H1 (cell line): ENCODE measurements at regions not wholly inside any gene's neighbourhood (a gene's known extent, or its start where the extent isn't known, plus 50 kb on each side); places are given as distances from the start of the nearest gene placed in this dataset.
"Not testable (repeated sequence)": the region's sequence is repeated elsewhere in the genome, so short reads cannot be mapped to it uniquely, and the experiment has no call there.

Experiments
- CTCF ChIA-PET: fragments of 300-600 bp; sonication (Branson Sonifier 250); formaldehyde crosslinking; loops from one replicate; lab custom pipeline; 2021; ENCODE audit not compliant: partially characterized antibody; lab: Charles Lee
- POLR2A ChIA-PET: fragments of 300-600 bp; sonication (Branson Sonifier 250); formaldehyde crosslinking; loops from one replicate; lab custom pipeline; 2021; ENCODE audit warnings: inconsistent platforms; ENCODE audit not compliant: partially characterized antibody; lab: Charles Lee
- DNase-seq, 2 experiments: peaks; one replicate each; pipeline versions ENCODE4 v3.0.0 to v3.0.0-alpha.2; 2010 to 2022; ENCODE audit warnings: low spot score in 2 of 2, low read depth in 1 of 2, mixed read lengths in 1 of 2
- FAIRE-seq: peaks from 2 replicates; lab custom pipeline; 2011; peaks lifted over from hg19 to GRCh38; lab: Jason Lieb, UNC
- H2AFZ ChIP-seq: 2 replicates; pipeline ENCODE4 v1.8.1; 2012; ENCODE audit warnings: low read length, inconsistent platforms
- H2AK5ac ChIP-seq: 2 replicates; pipeline ENCODE4 v1.6.1; 2013; ENCODE audit warnings: low read depth, low read length
- H2BK120ac ChIP-seq: replicated peaks from 2 replicates; pipeline ENCODE3; 2013; ENCODE audit warnings: low read depth, low read length, inconsistent platforms
- H2BK12ac ChIP-seq: 2 replicates; pipeline ENCODE4 v1.6.1; 2013; ENCODE audit warnings: low read depth, low read length
- H2BK15ac ChIP-seq: 2 replicates; pipeline ENCODE4 v1.6.1; 2013; ENCODE audit warnings: low read length
- H2BK20ac ChIP-seq: 2 replicates; pipeline ENCODE4 v1.6.1; 2013; ENCODE audit warnings: low read length
- H2BK5ac ChIP-seq: 2 replicates; pipeline ENCODE4 v1.6.1; 2013; ENCODE audit warnings: low read depth, low read length
- H3K14ac ChIP-seq: 2 replicates; pipeline ENCODE4 v1.6.1; 2013; ENCODE audit warnings: inconsistent platforms; ENCODE audit not compliant: insufficient read length
- H3K18ac ChIP-seq: 2 replicates; pipeline ENCODE4 v1.6.1; 2013; ENCODE audit warnings: low read length; ENCODE audit errors: extremely low read depth
- H3K23ac ChIP-seq: 2 replicates; pipeline ENCODE4 v1.6.1; 2013; ENCODE audit warnings: inconsistent platforms; ENCODE audit not compliant: insufficient read length
- H3K23me2 ChIP-seq: 2 replicates; pipeline ENCODE4 v1.6.1; 2013; ENCODE audit warnings: low read depth, low read length
- H3K27ac ChIP-seq: 2 replicates; pipeline ENCODE4 v1.6.1; 2011; ENCODE audit warnings: low read depth, low read length, inconsistent platforms
- H3K27me3 ChIP-seq, 4 experiments: replicated peaks in 1 of 4; 1 replicate in 1 of 4; 2 replicates in 3 of 4; pipeline versions ENCODE4 v1.6.1 to v1.8.1; 2011 to 2013; ENCODE audit warnings: low read length in 3 of 4, mild to moderate bottlenecking in 3 of 4, inconsistent platforms in 2 of 4, mixed read lengths in 2 of 4, moderate library complexity in 1 of 4; ENCODE audit not compliant: control insufficient read depth in 3 of 4, insufficient read depth in 3 of 4; ENCODE audit errors: extremely low read depth in 1 of 4
- H3K36me3 ChIP-seq, 4 experiments: 2 replicates each; pipeline versions ENCODE4 v1.6.1 to v1.8.1; 2011 to 2013; ENCODE audit warnings: mild to moderate bottlenecking in 4 of 4, low read length in 3 of 4, moderate library complexity in 2 of 4, control low read depth in 1 of 4, inconsistent platforms in 1 of 4; ENCODE audit not compliant: insufficient read depth in 4 of 4, control insufficient read depth in 2 of 4
- H3K4ac ChIP-seq: replicated peaks from 2 replicates; pipeline ENCODE3; 2013; ENCODE audit warnings: low read length, low read depth, mixed read lengths, inconsistent platforms; ENCODE audit not compliant: insufficient read length
- H3K4me1 ChIP-seq, 4 experiments: replicated peaks in 1 of 4; 1 replicate in 1 of 4; 2 replicates in 3 of 4; pipeline versions ENCODE4 v1.6.1 to v1.8.1; 2011 to 2013; ENCODE audit warnings: low read length in 3 of 4, inconsistent platforms in 2 of 4, mixed read lengths in 1 of 4; ENCODE audit not compliant: insufficient read depth in 4 of 4, control insufficient read depth in 3 of 4
- H3K4me2 ChIP-seq, 2 experiments: 2 replicates each; pipeline versions ENCODE4 v1.6.1 to v1.8.1; 2011 to 2013; ENCODE audit warnings: low read depth in 2 of 2, low read length in 2 of 2, control low read depth in 1 of 2, inconsistent platforms in 1 of 2, mild to moderate bottlenecking in 1 of 2; ENCODE audit not compliant: insufficient read depth in 1 of 2
- H3K4me3 ChIP-seq, 4 experiments: fragments of 200-600, 300-600 bp in 1 of 4; sonication (generic), shearing (Covaris generic), sonication (Bioruptor Twin) in 1 of 4; 2 replicates each; pipeline versions ENCODE4 v1.5.1 to v1.8.1; 2011 to 2016; ENCODE audit warnings: low read length in 4 of 4, low read depth in 3 of 4, control low read depth in 2 of 4, inconsistent platforms in 2 of 4, mild to moderate bottlenecking in 2 of 4, mixed read lengths in 1 of 4, moderate library complexity in 1 of 4; ENCODE audit not compliant: insufficient read depth in 2 of 4; ENCODE audit errors: extremely low read depth in 1 of 4
- H3K56ac ChIP-seq: replicated peaks from 2 replicates; pipeline ENCODE3; 2013; ENCODE audit warnings: low read depth, mild to moderate bottlenecking, mixed read lengths, low read length, inconsistent platforms; ENCODE audit not compliant: insufficient read length
- H3K79me1 ChIP-seq: 2 replicates; pipeline ENCODE4 v1.6.1; 2013; ENCODE audit warnings: low read depth, low read length, control low read depth
- H3K79me2 ChIP-seq, 2 experiments: 2 replicates each; pipeline versions ENCODE4 v1.6.1 to v1.8.1; 2012 to 2013; ENCODE audit warnings: low read length in 2 of 2, mild to moderate bottlenecking in 2 of 2, inconsistent platforms in 1 of 2; ENCODE audit not compliant: insufficient read depth in 2 of 2, control insufficient read depth in 1 of 2
- H3K9ac ChIP-seq, 4 experiments: replicated peaks in 1 of 4; 1 replicate in 1 of 4; 2 replicates in 3 of 4; pipeline versions ENCODE4 v1.6.1 to v1.8.1; 2011 to 2013; ENCODE audit warnings: low read depth in 3 of 4, low read length in 3 of 4, control low read depth in 2 of 4, mild to moderate bottlenecking in 2 of 4, moderate library complexity in 2 of 4, inconsistent platforms in 1 of 4; ENCODE audit errors: extremely low read depth in 1 of 4
- H3K9me3 ChIP-seq, 2 experiments: 2 replicates each; pipeline versions ENCODE4 v1.6.1 to v1.8.1; 2012 to 2013; ENCODE audit warnings: mild to moderate bottlenecking in 2 of 2, moderate library complexity in 2 of 2, control low read depth in 1 of 2, inconsistent platforms in 1 of 2, low read depth in 1 of 2, low read length in 1 of 2, mixed read lengths in 1 of 2; ENCODE audit not compliant: insufficient read depth in 2 of 2
- H4K20me1 ChIP-seq, 2 experiments: replicated peaks in 1 of 2; 2 replicates each; pipeline versions ENCODE3 to v1.8.1; 2011 to 2013; ENCODE audit warnings: inconsistent platforms in 2 of 2, low read length in 2 of 2, mild to moderate bottlenecking in 1 of 2; ENCODE audit not compliant: insufficient read depth in 2 of 2, control insufficient read depth in 1 of 2
- H4K5ac ChIP-seq: 2 replicates; pipeline ENCODE4 v1.6.1; 2013; ENCODE audit warnings: low read length, low read depth, mixed read lengths, inconsistent platforms; ENCODE audit not compliant: insufficient read length
- H4K8ac ChIP-seq: 2 replicates; pipeline ENCODE4 v1.8.0; 2013; ENCODE audit warnings: mild to moderate bottlenecking, moderate library complexity, low read length, inconsistent platforms; ENCODE audit not compliant: insufficient read depth; ENCODE audit errors: extremely low read depth
- H4K91ac ChIP-seq: replicated peaks from 2 replicates; pipeline ENCODE3; 2013; ENCODE audit warnings: low read length, mixed read lengths, inconsistent platforms; ENCODE audit not compliant: insufficient read length
- WGBS, 2 experiments: shearing (Covaris generic) in 1 of 2; methylation state at CpG; one replicate each; pipeline versions ENCODE4 v1.1.6 to v1.1.7; 2013 to 2015; ENCODE audit warnings: low lambda C conversion rate in 2 of 2, mixed read lengths in 2 of 2, inconsistent platforms in 1 of 2, low coverage in 1 of 2, missing lambda C conversion rate in 1 of 2; ENCODE audit not compliant: insufficient replicate concordance in 2 of 2, insufficient coverage in 1 of 2, insufficient read length in 1 of 2; ENCODE audit errors: extremely low coverage in 1 of 2, missing lambda C conversion rate in 1 of 2; 5-methylcytosine and 5-hydroxymethylcytosine counted together

DNA sequence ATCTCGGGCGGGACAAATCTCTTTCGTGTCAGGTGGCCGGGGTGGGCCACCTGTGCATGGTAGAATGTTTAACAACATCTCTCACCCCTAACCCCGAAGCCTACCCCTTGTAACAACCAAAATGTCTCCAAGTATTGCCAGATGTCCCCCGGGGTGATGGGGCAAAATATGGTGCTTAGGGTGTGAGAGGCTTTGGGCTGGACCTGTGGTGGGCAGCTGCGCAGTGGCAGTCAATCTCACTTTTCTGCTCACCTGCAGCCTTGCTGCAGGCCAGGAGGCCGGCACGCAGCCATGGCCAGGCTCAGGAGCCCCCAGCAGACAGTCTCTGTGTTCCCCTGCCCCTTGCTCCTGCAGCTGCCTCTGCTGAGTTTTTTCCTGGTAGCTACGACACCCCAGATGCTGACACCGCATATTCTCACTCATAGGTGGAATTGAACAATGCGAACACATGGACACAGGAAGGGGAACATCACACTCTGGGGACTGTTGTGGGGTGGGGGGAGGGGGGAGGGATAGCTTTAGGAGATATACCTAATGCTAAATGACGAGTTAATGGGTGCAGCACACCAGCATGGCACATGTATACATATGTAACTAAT, 265.5 kb downstream of the NPHP4 start:
- H2AK5ac ChIP-seq, H3K27me3 ChIP-seq, H3K36me3 ChIP-seq, H3K79me1 ChIP-seq, H3K4me3 ChIP-seq, H2BK120ac ChIP-seq, H3K9me3 ChIP-seq, H4K91ac ChIP-seq, H3K27ac ChIP-seq, H3K23me2 ChIP-seq, H3K4me2 ChIP-seq, H3K79me2 ChIP-seq, FAIRE-seq, H3K9ac ChIP-seq, H2BK12ac ChIP-seq, H3K14ac ChIP-seq, H4K5ac ChIP-seq, H3K4ac ChIP-seq, POLR2A ChIA-PET, H2BK15ac ChIP-seq, DNase-seq, H4K20me1 ChIP-seq, H2BK20ac ChIP-seq, H3K4me1 ChIP-seq, H3K23ac ChIP-seq, H3K56ac ChIP-seq, H2AFZ ChIP-seq, H2BK5ac ChIP-seq, H4K8ac ChIP-seq, H3K18ac ChIP-seq: not testable (repeated sequence)
- CTCF ChIA-PET = interaction anchor here (5.4 kb wide), 1 partner anchor 9 kb away, joined by 32 read pairs; no protein-coding TSS in a partner anchor
- WGBS, 2 experiments = 82% methylated on average over 11 of the region's 13 CpGs; no CpG with 5 or more reads in 1 of the 2 experiments
